Lower leg skin (tissue), 3 donors: ENCODE measurements at regions not wholly inside any gene's neighbourhood (a gene's known extent, or its start where the extent isn't known, plus 50 kb on each side); places are given as distances from the start of the nearest gene placed in this dataset.

Experiments
- CTCF ChIP-seq, 3 donors: fragments of 450-650 bp; IDR thresholded peaks; one replicate each; pipeline ENCODE4 v1.5.1; 2016; ENCODE audit warnings: antibody characterized with exemption in 3 of 3, mild to moderate bottlenecking in 3 of 3, moderate library complexity in 2 of 3
- POLR2A ChIP-seq, 2 donors: fragments of 450-650 bp; IDR thresholded peaks; one replicate each; pipeline ENCODE4 v1.6.1; 2016 to 2017; ENCODE audit warnings: antibody characterized with exemption in 2 of 2, mild to moderate bottlenecking in 1 of 2, moderate library complexity in 1 of 2

- TF ChIP-seq CTCF (IDR thresholded peaks at IDR 0.05) = no peak
- no peak for TF ChIP-seq POLR2A (IDR thresholded peaks at IDR 0.05)
Observed at GRCh38 chr10:31709476-31709875, 219.2 kb downstream of the ARHGAP12 start.
